Peyer's patch (tissue), 4 donors: ENCODE measurements at regions not wholly inside any gene's neighbourhood (a gene's known extent, or its start where the extent isn't known, plus 50 kb on each side); places are given as distances from the start of the nearest gene placed in this dataset.
A peak's percentile ranks its signal among the peaks of the same experiment; 100 is the strongest.
"Not testable (repeated sequence)": the region's sequence is repeated elsewhere in the genome, so short reads cannot be mapped to it uniquely, and the experiment has no call there.

Experiments
- DNase-seq, 3 donors: peaks; one replicate each; pipeline ENCODE4 v3.0.0-alpha.2; 2017 to 2019
- H3K27ac ChIP-seq, 4 donors: fragments of 200-600 bp; sonication (generic); one replicate each; pipeline ENCODE4 v1.5.1; 2016 to 2019
- H3K27me3 ChIP-seq, 2 donors: fragments of 200-600 bp; sonication (generic); one replicate each; pipeline ENCODE4 v1.5.1; 2019
- H3K36me3 ChIP-seq, 3 donors: fragments of 200-600 bp; sonication (generic); one replicate each; pipeline ENCODE4 v1.5.1; 2016 to 2019
- H3K4me1 ChIP-seq, 4 donors: fragments of 200-600 bp; sonication (generic); one replicate each; pipeline ENCODE4 v1.5.1; 2016 to 2019
- H3K4me3 ChIP-seq, 4 donors: fragments of 200-600 bp; sonication (generic); 1 replicate in 3 of 4; 2 replicates in 1 of 4; pipeline ENCODE4 v1.5.1; 2016 to 2019; ENCODE audit warnings: mild to moderate bottlenecking in 1 of 4
- H3K9me3 ChIP-seq, 4 donors: fragments of 200-600 bp; sonication (generic); one replicate each; pipeline ENCODE4 v1.5.1; 2016 to 2019; ENCODE audit warnings: mild to moderate bottlenecking in 1 of 4
- CTCF ChIP-seq, 6 experiments: fragments of 450-650 bp in 4 of 6; fragments of 200-600 bp in 2 of 6; sonication (generic) in 1 of 6; IDR thresholded peaks; one replicate each; pipeline ENCODE4 v1.5.1; 2017 to 2019; ENCODE audit warnings: antibody characterized with exemption in 6 of 6, mild to moderate bottlenecking in 3 of 6, moderate library complexity in 1 of 6
- POLR2A ChIP-seq, 2 donors: fragments of 450-650 bp; IDR thresholded peaks; one replicate each; pipeline ENCODE4 v1.5.1; 2017; ENCODE audit warnings: antibody characterized with exemption in 2 of 2, mild to moderate bottlenecking in 2 of 2, moderate library complexity in 2 of 2

- no peak for DNase-seq
- TF ChIP-seq CTCF (IDR thresholded peaks at IDR 0.05) (peak in 3 of 6 experiments; percentile 16 to 34 (median 32)), POLR2A (IDR thresholded peaks at IDR 0.05) (no peak)
- H3K27ac ChIP-seq = no peak overlapping the region
- H3K4me1 ChIP-seq = no peaks in the 10 kb centered on the region
- H3K36me3 ChIP-seq = no peaks in the 10 kb centered on the region
- H3K4me3 ChIP-seq = no peak overlapping the region
- no peaks in the 10 kb centered on the region for H3K9me3 ChIP-seq
- no peaks in the 10 kb centered on the region for H3K27me3 ChIP-seq
These were observed 589.7 kb downstream of the CBLN4 start for GRCh38 chr20:55415567-55416142.

DNA sequence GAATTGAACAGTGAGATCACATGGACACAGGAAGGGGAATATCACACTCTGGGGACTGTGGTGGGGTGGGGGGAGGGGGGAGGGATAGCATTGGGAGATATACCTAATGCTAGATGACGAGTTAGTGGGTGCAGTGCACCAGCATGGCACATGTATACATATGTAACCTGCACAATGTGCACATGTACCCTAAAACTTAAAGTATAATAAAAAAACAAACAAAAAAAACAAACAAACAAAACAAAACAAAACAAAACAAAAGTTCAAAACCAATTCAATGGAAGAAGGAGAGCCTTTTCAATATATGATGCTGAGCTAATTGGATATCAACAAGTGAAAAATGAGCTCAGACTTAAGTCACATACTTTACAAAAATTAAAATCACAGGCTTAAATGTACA, 592.8 kb downstream of the CBLN4 start:
- not testable (repeated sequence) for H3K9me3 ChIP-seq, H3K4me3 ChIP-seq, H3K36me3 ChIP-seq, H3K4me1 ChIP-seq, H3K27me3 ChIP-seq, DNase-seq, H3K27ac ChIP-seq

GRCh38 chr20:55406891-55407290, 598.4 kb downstream of the CBLN4 start:
- Histone ChIP-seq H3K27me3 (no peaks in the 10 kb centered on the region), H3K4me1 (no peaks in the 10 kb centered on the region), H3K9me3 (peaks cover 0 to 4% (median 0%) of the 10 kb centered on the region in 4 donors), H3K36me3 (no peaks in the 10 kb centered on the region), H3K4me3 (no peak overlapping the region), H3K27ac (no peak overlapping the region)
- TF ChIP-seq POLR2A (IDR thresholded peaks at IDR 0.05) = no peak
- no peak for DNase-seq

DNA sequence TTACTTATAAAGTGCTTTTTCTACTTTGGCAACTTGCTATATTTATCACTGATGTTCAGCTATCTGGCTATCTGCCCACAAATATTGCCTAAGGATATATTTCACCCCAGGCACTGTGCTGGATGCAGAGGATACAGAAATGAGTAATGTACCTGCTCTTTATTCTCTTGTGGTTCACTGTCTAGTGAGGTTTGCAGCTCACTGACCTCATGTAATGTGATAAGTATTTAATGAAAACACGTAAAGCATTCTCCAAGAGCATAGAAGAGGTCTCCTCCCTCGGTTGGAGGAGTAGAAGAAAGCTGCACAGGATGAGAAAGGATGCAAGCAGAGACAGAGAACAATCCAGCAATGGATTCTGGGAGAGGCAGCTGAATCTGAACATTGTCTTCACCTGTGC, 610.7 kb downstream of the CBLN4 start:
- DNase-seq = no peak
- no peaks in the 10 kb centered on the region for H3K4me1 ChIP-seq
- H3K4me3 ChIP-seq = no peak overlapping the region
- no peak overlapping the region for H3K27ac ChIP-seq
- TF ChIP-seq CTCF (IDR thresholded peaks at IDR 0.05) (no peak), POLR2A (IDR thresholded peaks at IDR 0.05) (no peak)
- peaks cover 0 to 4% (median 0%) of the 10 kb centered on the region in 4 donors for H3K9me3 ChIP-seq
- no peaks in the 10 kb centered on the region for H3K27me3 ChIP-seq
- no peaks in the 10 kb centered on the region for H3K36me3 ChIP-seq

DNA sequence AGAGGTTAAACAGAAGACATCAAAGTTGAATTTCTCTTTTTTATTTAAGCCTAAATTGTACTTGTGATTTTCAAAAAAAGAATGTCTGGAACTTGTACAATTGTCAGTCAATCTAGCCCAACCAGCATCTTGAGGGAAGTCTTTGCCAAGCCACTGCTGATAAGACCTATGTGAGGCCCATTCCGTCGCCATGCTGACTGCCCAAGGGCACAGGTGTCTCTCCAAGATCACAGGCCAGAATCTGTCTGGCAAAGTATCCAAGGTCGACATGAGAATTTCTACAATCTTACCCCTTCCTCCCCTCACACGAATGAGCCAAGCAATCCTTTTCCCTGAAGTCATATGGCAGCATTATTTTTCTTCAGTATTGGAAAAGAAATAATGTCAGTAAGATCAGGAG, 614.5 kb downstream of the CBLN4 start:
- no peak overlapping the region for H3K4me3 ChIP-seq
- no peaks in the 10 kb centered on the region for H3K4me1 ChIP-seq
- H3K9me3 ChIP-seq = no peaks in the 10 kb centered on the region
- TF ChIP-seq CTCF (IDR thresholded peaks at IDR 0.05) (no peak), POLR2A (IDR thresholded peaks at IDR 0.05) (no peak)
- no peak for DNase-seq
- H3K36me3 ChIP-seq = no peaks in the 10 kb centered on the region
- no peak overlapping the region for H3K27ac ChIP-seq
- H3K27me3 ChIP-seq = no peaks in the 10 kb centered on the region

GRCh38 chr20:55386686-55387085, 618.6 kb downstream of the CBLN4 start:
- no peaks in the 10 kb centered on the region for H3K36me3 ChIP-seq
- no peak for DNase-seq
- no peak overlapping the region for H3K27ac ChIP-seq
- no peaks in the 10 kb centered on the region for H3K4me1 ChIP-seq
- H3K4me3 ChIP-seq = no peak overlapping the region
- H3K9me3 ChIP-seq = no peaks in the 10 kb centered on the region
- no peaks in the 10 kb centered on the region for H3K27me3 ChIP-seq
- TF ChIP-seq POLR2A (IDR thresholded peaks at IDR 0.05) = no peak
- TF ChIP-seq CTCF (IDR thresholded peaks at IDR 0.05) = no peak

DNA sequence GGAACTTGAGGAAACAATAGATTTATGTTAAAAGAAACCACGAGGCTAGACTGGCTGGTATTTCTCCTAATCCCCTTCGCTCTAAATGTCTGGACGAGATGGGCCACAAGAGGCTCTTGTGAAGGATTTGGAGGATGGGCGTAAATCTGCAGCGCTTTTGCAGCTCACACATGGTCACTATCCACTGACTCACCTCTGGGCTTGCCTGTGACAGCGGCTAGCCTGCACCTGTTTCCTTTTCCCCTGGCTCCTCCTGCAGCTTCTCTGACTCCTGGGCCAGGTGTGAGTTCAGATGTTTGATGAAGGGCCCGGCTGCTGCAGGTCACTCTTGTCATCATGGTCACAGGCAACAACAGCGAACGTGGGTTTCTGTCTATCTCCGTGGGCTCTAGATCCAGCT, 629.4 kb downstream of the CBLN4 start:
- H3K27me3 ChIP-seq = no peaks in the 10 kb centered on the region
- no peak for TF ChIP-seq POLR2A (IDR thresholded peaks at IDR 0.05)
- TF ChIP-seq CTCF (IDR thresholded peaks at IDR 0.05) = no peak
- H3K27ac ChIP-seq = no peak overlapping the region
- no peak for DNase-seq
- H3K9me3 ChIP-seq = no peaks in the 10 kb centered on the region
- no peaks in the 10 kb centered on the region for H3K4me1 ChIP-seq
- H3K36me3 ChIP-seq = no peaks in the 10 kb centered on the region
- no peak overlapping the region for H3K4me3 ChIP-seq
